ENCODE measurements at regions not wholly inside any gene's neighbourhood (a gene's known extent, or its start where the extent isn't known, plus 50 kb on each side); places are given as distances from the start of the nearest gene placed in this dataset.

DNA sequence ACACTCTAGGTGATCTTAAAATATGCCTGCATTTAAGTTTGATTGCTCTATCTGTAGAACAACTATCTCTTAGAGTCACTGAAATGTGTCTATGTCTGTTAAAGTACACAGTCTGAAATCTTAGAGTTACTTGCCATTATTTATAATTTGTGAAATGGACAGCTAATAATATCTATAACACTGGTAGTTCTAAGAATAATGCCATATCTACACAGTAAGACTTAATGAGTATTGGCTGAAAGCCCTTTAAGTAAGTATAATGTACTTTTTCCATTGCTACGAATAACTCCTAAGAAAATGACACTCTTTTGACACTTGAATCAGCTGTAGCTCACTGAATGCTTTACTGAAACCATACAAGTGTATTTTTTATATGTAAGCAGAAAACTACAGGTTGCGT, 567.4 kb upstream of the PCDH15 start:
- TF ChIP-seq CHD4 (IDR thresholded peaks at IDR 0.05) (no peak), HCFC1 (IDR thresholded peaks at IDR 0.05; ENCODE audit: low read length) (no peak), SRF (IDR thresholded peaks at IDR 0.05; ENCODE audit: low read depth in 2 of 2, low read length in 2 of 2) (no peak), HDGF (IDR thresholded peaks at IDR 0.05) (no peak), CHD1 (IDR thresholded peaks at IDR 0.05; ENCODE audit: low read depth, low read length) (no peak), RAD21 (IDR thresholded peaks at IDR 0.05; ENCODE audit: insufficient read depth, low read depth, low read length) (no peak), POLR2A (IDR thresholded peaks at IDR 0.05; ENCODE audit: low read depth, low read length) (no peak), CTCF (IDR thresholded peaks at IDR 0.05 in 2 of 3, conservative IDR thresholded peaks at IDR 0.05 in 1 of 3; ENCODE audit: control insufficient read depth in 2 of 3, extremely low read depth in 1 of 3, insufficient read depth in 1 of 3, low read depth in 3 of 3, low read length in 3 of 3) (no peak), JUND (IDR thresholded peaks at IDR 0.05; ENCODE audit: low read depth, low read length) (no peak), TCF12 (IDR thresholded peaks at IDR 0.05; ENCODE audit: low read depth, low read length) (no peak), TARDBP (IDR thresholded peaks at IDR 0.05; ENCODE audit: borderline replicate concordance) (no peak)
- TF ChIP-seq, protein P1, sequence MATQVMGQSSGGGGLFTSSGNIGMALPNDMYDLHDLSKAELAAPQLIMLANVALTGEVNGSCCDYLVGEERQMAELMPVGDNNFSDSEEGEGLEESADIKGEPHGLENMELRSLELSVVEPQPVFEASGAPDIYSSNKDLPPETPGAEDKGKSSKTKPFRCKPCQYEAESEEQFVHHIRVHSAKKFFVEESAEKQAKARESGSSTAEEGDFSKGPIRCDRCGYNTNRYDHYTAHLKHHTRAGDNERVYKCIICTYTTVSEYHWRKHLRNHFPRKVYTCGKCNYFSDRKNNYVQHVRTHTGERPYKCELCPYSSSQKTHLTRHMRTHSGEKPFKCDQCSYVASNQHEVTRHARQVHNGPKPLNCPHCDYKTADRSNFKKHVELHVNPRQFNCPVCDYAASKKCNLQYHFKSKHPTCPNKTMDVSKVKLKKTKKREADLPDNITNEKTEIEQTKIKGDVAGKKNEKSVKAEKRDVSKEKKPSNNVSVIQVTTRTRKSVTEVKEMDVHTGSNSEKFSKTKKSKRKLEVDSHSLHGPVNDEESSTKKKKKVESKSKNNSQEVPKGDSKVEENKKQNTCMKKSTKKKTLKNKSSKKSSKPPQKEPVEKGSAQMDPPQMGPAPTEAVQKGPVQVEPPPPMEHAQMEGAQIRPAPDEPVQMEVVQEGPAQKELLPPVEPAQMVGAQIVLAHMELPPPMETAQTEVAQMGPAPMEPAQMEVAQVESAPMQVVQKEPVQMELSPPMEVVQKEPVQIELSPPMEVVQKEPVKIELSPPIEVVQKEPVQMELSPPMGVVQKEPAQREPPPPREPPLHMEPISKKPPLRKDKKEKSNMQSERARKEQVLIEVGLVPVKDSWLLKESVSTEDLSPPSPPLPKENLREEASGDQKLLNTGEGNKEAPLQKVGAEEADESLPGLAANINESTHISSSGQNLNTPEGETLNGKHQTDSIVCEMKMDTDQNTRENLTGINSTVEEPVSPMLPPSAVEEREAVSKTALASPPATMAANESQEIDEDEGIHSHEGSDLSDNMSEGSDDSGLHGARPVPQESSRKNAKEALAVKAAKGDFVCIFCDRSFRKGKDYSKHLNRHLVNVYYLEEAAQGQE (IDR thresholded peaks at IDR 0.05; ENCODE audit: low read depth, low read length) = no peak
- TF ChIP-seq, protein P2, sequence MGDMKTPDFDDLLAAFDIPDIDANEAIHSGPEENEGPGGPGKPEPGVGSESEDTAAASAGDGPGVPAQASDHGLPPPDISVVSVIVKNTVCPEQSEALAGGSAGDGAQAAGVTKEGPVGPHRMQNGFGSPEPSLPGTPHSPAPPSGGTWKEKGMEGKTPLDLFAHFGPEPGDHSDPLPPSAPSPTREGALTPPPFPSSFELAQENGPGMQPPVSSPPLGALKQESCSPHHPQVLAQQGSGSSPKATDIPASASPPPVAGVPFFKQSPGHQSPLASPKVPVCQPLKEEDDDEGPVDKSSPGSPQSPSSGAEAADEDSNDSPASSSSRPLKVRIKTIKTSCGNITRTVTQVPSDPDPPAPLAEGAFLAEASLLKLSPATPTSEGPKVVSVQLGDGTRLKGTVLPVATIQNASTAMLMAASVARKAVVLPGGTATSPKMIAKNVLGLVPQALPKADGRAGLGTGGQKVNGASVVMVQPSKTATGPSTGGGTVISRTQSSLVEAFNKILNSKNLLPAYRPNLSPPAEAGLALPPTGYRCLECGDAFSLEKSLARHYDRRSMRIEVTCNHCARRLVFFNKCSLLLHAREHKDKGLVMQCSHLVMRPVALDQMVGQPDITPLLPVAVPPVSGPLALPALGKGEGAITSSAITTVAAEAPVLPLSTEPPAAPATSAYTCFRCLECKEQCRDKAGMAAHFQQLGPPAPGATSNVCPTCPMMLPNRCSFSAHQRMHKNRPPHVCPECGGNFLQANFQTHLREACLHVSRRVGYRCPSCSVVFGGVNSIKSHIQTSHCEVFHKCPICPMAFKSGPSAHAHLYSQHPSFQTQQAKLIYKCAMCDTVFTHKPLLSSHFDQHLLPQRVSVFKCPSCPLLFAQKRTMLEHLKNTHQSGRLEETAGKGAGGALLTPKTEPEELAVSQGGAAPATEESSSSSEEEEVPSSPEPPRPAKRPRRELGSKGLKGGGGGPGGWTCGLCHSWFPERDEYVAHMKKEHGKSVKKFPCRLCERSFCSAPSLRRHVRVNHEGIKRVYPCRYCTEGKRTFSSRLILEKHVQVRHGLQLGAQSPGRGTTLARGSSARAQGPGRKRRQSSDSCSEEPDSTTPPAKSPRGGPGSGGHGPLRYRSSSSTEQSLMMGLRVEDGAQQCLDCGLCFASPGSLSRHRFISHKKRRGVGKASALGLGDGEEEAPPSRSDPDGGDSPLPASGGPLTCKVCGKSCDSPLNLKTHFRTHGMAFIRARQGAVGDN (IDR thresholded peaks at IDR 0.05) = no peak
